DOHH2 (cell line): ENCODE measurements at regions not wholly inside any gene's neighbourhood (a gene's known extent, or its start where the extent isn't known, plus 50 kb on each side); places are given as distances from the start of the nearest gene placed in this dataset.
"Not testable (repeated sequence)": the region's sequence is repeated elsewhere in the genome, so short reads cannot be mapped to it uniquely, and the experiment has no call there.

Experiments used
- EZH2phosphoT487 ChIP-seq: fragments of 200-600 bp; sonication (generic); IDR thresholded peaks from 2 replicates; pipeline ENCODE4 v1.6.1; 2017; ENCODE audit warnings: borderline replicate concordance, mild to moderate bottlenecking, antibody characterized with exemption, low read length, moderate library complexity, mixed read lengths
- TF ChIP-seq, protein P1 (sequence below): fragments of 200-600 bp; sonication (generic); IDR thresholded peaks from one replicate; pipeline ENCODE4 v1.5.1; 2014; ENCODE audit warnings: antibody characterized with exemption, mild to moderate bottlenecking, low read depth, low read length; ENCODE audit not compliant: poor library complexity, severe bottlenecking

GRCh38 chr11:134719940-134720690 is 308.1 kb upstream of the B3GAT1 start:
- TF ChIP-seq, protein P1, sequence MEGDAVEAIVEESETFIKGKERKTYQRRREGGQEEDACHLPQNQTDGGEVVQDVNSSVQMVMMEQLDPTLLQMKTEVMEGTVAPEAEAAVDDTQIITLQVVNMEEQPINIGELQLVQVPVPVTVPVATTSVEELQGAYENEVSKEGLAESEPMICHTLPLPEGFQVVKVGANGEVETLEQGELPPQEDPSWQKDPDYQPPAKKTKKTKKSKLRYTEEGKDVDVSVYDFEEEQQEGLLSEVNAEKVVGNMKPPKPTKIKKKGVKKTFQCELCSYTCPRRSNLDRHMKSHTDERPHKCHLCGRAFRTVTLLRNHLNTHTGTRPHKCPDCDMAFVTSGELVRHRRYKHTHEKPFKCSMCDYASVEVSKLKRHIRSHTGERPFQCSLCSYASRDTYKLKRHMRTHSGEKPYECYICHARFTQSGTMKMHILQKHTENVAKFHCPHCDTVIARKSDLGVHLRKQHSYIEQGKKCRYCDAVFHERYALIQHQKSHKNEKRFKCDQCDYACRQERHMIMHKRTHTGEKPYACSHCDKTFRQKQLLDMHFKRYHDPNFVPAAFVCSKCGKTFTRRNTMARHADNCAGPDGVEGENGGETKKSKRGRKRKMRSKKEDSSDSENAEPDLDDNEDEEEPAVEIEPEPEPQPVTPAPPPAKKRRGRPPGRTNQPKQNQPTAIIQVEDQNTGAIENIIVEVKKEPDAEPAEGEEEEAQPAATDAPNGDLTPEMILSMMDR, result not testable (repeated sequence)
- TF ChIP-seq EZH2phosphoT487, result not testable (repeated sequence)
